Stimulated activated CD4-positive, alpha-beta T cell treated with anti-CD3 and anti-CD28 coated beads, Interleukin-12 subunit alpha, Interleukin-12 subunit beta, amount 100 ng/mL, for 4 hours (primary cell): ENCODE measurements at regions not wholly inside any gene's neighbourhood (a gene's known extent, or its start where the extent isn't known, plus 50 kb on each side); places are given as distances from the start of the nearest gene placed in this dataset.
"Not testable (repeated sequence)": the region's sequence is repeated elsewhere in the genome, so short reads cannot be mapped to it uniquely, and the experiment has no call there.

Source experiments
- DNase-seq: peaks from one replicate; pipeline ENCODE4 v3.0.0-alpha.2; 2020

- no peak for DNase-seq
Observed at GRCh38 chr13:44887515-44887914, 101.8 kb downstream of the NUFIP1 start.

DNA sequence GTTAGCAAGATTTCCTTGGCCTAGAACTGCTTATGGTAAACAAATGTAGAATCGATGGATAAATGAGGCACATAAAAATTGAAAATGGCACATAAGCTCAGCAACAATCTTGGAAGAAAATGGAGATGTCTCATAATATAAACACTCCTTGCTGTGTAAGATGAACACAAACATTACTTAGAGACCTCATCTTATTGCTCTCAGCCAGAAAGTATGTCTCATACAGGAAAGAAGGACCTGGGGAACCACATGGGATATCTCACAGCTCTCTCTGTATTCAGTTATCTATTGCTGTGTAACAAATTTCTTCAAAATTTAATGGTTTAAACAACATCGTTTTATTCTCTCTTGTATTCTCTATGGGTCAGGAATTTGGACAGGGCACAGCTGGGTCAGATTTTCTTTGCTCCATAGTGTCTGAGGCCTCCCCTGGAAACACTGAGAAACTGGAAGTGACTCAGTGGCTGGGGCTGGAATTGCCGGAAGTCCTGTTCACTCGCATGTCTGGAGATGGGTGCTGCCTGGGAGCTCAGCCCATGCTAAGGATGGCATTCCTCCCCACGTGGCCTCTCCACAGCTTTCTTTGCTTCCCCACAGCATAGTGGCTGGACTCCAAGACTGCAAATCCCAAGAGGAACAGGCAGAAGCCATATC, 105.1 kb downstream of the NUFIP1 start:
- DNase-seq = no peak

DNA sequence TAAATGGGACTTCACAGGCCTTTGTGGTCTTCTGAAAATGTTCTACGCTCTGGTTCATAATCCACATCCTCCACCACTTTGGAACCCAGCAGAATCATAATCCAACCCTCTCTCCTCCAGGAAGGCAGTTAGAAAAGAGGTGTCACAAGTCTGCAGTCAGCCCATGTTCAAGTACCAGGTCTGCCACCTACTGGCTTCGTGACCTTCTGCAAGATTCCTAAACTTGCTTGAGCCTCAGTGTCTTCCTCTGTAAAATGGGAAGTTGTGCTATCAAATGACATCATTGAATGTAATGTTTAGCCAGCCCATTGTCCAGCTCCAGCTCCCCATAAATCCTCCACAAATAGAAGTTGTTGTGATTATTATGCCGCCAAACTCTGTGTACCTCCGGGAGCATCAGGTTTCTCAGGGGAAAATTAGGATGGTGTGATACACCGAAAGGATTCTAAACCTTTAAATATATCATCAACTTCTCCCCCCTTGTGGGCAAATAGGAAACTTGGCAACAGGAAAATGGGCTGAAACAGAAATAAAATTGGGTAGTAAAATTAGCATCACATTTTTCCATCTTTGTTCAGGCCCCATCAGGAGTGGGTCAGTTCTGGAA, 109.7 kb downstream of the NUFIP1 start:
- DNase-seq = no peak

GRCh38 chr13:44876782-44877324, 112.4 kb downstream of the NUFIP1 start:
- DNase-seq = peak; percentile 2

DNA sequence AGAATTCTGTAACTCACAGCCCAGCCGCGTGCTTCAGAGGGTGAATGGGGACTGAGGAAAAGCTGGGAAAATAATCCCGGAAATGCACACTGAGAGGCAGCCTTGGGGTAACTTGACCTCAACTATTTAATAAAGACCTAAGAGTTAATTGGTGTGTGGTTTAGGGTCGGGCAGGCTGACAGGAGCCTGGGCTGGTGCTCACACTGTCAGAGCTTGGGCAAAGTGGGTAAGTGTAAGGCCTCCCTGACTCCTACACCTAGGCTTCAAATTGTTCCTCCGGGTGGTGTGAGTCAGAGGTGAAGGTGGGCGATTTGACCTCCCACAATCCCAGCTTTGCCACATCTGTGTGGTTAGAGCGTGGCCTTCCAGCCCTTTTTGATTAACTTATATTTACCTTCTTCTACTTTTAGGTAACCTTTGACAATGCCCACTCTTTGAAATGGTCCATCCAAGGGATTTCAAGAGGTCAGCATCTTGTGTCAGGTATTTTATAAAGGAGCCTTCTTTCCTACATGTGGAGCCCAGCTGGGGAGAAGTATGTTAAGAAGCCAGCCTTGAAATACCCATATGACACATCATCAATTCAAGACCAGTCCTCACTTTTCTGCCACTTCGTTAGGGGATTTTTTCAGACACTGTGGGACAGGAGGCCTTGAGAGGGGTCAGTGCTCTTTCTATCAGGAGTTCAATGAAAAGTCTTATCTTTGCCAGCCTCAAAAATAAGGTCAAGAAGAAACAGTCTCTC, 114.2 kb downstream of the NUFIP1 start:
- no peak for DNase-seq

GRCh38 chr13:44874176-44874575, 115.1 kb downstream of the NUFIP1 start:
- no peak for DNase-seq

GRCh38 chr13:44873461-44873860, 115.8 kb downstream of the NUFIP1 start:
- no peak for DNase-seq

DNA sequence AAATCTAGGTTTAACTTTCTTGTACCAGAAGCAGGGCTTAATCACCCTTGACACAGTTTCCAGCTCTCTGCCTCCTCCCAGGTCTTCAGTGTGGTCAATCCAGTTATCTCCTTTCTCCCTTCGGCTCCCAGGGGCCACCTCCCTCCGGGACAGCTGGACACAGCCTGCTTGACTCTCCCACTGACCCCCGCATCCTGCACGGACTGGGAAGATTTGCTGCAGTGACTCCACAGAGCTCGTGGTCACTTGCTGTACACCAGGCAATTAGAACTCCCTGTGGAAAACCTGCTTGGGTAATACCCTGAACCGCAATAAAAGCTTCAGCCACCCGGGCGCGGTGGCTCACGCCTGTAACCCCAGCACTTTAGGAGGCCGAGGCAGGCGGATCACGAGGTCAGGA, 116.5 kb downstream of the NUFIP1 start:
- DNase-seq = no peak

DNA sequence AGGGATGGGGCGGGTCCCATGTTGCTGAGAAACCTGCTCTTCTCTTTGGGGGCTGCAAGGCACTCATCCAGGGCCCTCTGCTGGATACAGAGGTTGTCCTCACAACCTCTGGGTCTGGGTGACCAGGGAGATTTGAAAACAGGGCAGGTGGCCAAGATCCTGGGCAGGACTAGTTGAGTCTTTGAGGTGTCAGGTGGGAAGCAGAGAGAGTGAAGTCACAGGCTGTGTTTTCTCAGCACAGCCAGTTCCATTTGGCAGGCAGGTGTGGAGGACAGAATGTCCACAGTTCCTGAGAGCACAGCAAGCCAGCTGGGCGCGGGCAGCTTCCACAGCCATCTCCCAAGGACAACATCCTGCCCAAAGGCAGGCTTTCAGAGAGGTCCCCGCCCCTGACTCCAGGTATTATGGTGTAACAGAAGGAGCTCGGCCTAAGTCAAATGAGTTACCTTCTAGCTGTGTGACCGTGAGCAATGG, 118.8 kb downstream of the NUFIP1 start:
- no peak for DNase-seq

GRCh38 chr13:44869167-44869566, 120.1 kb downstream of the NUFIP1 start:
- DNase-seq = no peak

- no peak for DNase-seq
Observed at GRCh38 chr13:44868397-44868796, 120.9 kb downstream of the NUFIP1 start.

DNA sequence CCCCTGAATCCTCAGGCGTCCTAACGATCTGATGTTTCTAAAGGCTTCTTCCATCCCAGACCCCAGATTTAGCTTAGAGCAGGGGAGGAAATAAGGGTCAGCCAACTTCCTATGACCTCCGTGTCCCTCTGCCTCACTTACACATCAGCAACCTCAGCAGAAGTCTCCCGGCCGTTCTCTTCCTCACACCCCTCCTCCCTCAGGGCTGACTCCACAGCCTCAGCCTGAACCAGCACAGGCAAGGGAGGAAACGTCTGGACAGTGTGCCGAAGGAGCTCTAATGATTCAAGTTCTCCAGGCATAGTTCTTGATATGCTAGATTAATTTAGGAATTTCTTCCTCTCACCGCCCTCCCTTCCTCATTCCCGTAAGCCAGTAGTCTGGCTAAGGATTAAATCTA, 121.4 kb downstream of the NUFIP1 start:
- DNase-seq = no peak

DNA sequence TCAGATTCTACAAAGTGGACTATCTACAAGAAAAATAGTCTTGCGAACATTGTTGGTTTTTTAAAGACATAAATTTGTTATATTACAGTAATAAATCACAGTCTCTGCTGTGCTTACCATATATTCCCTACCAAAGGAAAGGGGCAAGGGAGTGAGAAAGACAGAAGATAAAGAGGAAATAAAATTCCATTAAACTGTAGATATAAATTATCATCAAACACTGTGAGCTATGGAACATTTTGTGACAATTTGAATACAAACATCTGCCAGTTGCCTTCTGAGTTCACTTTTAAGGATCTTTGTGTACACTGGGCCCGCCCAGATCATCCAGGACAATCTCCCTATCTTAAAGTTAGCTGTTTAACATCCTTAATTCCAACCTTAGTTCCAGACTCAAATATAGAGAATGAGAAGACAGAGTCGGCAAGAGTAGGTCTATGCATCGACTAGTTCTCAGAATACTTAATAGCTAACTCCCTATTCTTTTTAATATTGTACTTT, 122.8 kb downstream of the NUFIP1 start:
- DNase-seq = no peak

DNA sequence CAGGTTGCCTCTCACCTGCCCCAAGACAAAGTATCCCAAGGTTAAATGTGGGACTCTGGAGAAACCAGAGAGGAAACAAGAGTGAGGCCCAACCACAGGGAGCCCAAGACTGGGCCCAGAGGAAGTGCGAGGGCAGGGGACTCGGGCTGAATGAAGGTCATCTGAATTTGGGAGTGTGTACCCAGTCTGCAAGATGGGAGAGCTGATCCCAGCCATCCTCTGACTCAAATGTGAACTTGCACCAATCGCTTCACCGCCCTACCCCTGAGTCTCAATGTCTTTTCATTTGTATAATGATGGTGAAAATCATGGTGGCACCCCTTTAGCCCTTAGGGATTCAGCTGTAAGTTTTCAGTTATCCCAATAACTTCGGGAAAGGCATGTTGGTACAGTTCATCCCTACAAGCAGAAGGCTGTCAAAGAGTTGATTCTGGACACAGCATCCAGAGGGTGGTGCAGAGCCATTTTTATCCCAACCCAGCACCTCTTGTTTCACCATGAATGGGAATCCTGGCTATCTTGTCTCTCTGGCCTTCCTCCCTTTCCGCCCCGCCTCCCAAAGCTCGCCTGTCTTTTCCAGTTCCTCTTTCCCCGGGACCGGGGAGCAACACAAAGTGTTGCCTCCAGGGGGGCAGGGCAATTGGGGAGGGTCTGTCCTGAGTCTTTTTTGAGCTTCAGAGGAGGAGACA, 123.4 kb downstream of the NUFIP1 start:
- DNase-seq = no peak

- DNase-seq = not testable (repeated sequence)
Observed at GRCh38 chr13:44863641-44864040, 125.6 kb downstream of the NUFIP1 start.

- no peak for DNase-seq
Observed at GRCh38 chr13:44860454-44860853, 128.8 kb downstream of the NUFIP1 start.

DNA sequence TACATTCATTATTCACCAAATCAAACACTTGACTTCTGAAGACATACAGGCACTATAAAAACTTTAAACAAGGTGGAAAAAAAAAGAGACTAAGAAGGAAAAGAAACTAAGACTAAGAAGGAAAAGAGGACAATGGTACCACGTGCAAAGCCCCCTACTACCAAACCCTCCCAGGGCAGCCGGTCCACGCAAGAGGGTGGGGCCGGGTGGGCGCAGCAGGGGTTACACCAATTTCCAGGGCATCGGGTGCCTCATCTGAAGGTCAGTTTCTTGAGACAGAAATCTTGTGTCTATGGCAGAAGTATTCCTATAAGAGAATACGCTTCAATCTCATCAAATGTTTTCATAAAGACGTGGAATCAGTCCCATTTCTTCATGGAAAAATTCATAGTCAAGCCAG, 131.5 kb downstream of the NUFIP1 start:
- no peak for DNase-seq

DNA sequence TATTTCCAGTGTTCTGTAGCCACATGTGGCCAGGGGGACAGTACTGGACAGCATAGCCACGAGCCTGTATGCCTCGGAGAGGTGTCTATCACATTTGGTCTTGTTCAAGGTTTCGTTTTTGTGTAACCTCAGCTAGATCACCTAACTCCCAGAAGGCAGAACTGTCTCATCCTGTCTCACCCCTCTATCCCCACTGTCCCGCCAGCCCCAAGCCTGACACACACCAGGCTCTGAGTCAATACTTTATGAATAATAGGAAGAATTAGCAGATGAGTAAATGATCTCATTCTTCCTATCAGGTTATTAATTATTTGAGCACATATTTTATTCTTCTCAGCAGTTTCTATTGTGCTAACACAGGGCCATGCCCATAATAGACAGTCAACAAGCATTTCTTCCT, 132.2 kb downstream of the NUFIP1 start:
- no peak for DNase-seq

DNA sequence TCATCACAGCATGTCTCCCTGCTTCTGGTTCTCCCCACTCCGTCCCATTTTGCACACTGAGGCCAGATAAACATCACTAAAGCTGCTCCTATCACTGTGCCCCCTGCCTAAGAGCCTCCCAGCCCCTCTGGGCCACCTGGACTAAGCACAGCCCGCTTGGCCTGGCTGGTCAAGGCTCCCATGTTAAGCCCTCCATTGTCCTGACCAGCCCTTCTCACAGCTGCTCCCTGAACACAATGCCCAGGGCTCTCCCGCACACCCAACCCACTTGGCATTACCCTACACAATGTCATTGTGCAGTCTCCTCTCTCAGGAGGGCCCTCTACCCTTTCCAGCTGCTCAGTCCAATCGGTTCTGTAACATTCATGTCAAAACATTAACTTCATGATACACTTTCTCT, 133.4 kb downstream of the NUFIP1 start:
- no peak for DNase-seq

DNA sequence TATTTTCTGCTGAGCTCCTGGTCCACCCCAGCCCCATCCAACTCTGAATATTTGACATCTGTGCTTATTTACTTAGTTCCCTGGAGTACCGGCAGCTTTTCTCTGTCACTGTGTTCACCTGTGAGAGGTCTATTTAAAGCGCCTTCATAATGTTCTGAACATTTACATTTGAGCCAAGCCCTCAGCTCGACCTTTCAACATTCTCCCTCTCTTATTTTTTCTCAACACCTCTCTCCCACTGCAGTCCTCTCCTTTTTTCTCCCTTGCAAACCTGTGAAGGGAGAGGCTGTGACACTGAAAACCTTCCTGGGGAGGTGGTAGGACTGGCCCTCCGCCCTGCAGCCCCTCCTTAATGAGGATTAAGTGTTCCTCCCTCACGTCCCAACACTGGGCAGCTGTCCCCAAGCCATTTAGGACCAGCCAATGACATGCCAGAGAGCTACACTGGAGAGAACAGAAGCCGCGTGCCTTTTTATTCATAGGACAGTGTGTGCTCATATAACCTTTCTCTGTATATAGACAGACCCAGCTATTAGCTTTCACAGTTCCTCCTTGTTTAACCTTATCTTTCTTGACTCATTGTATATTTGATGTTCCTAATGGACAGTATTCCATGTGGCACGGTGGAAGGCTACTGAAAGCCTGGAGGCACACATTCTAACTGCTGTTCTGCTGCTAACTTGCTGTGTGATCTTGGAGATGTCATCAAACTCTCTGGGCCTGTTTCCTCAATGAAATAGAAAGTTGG, 134.8 kb downstream of the NUFIP1 start:
- DNase-seq = no peak

- no peak for DNase-seq
Observed at GRCh38 chr13:44853641-44854040, 135.6 kb downstream of the NUFIP1 start.
